ENCODE measurements at regions not wholly inside any gene's neighbourhood (a gene's known extent, or its start where the extent isn't known, plus 50 kb on each side); places are given as distances from the start of the nearest gene placed in this dataset.

DNA sequence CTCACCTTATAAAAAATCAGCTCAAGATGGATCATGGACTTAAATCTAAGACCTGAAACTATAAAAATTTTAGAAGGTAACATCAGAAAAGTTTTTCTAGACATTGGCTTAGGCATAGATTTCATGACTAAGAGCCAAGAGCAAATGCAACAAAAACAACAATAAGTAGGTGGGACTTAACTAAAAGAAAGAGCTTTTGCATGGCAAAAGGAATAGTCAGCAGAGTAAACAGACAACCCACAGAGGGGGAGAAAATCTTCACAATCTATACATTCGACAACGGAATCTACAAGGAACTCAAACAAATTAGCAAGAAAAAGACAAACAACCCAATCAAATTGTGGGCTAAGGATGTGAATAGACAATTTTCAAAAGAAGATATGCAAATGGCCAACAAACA lies 368.4 kb upstream of the KIF2B start:
- no peaks in the 10 kb centered on the region for H3K36me3 ChIP-seq (ENCODE audit: control insufficient read depth in 1 of 2, insufficient read depth in 2 of 2, low read depth in 1 of 2, low read length in 2 of 2)
- H3K4me3 ChIP-seq (ENCODE audit: insufficient read depth in 1 of 2, low read depth in 1 of 2, low read length in 2 of 2), result no peak overlapping the region
- no peaks in the 10 kb centered on the region for H3K9me3 ChIP-seq (ENCODE audit: control insufficient read depth, low read length)
- no peak overlapping the region for H2BK5ac ChIP-seq (ENCODE audit: low read depth, low read length, poor library complexity, severe bottlenecking)
- H3K79me1 ChIP-seq (replicated peaks; ENCODE audit: low read length, poor library complexity, severe bottlenecking), result no peaks in the 10 kb centered on the region
- no peak overlapping the region for H2BK12ac ChIP-seq (ENCODE audit: low read length in 2 of 2)
- H2BK15ac ChIP-seq (ENCODE audit: low read depth, poor library complexity, severe bottlenecking), result no peak overlapping the region
- H3K27me3 ChIP-seq (ENCODE audit: control insufficient read depth in 1 of 2, insufficient read depth in 1 of 2, low read length in 2 of 2), result no peaks in the 10 kb centered on the region
- H4K8ac ChIP-seq (ENCODE audit: low read length), result no peak overlapping the region
- no peak overlapping the region for H3K18ac ChIP-seq (ENCODE audit: low read depth in 1 of 2, low read length in 2 of 2)
- no peaks in the 10 kb centered on the region for H3K4me1 ChIP-seq (ENCODE audit: control insufficient read depth, insufficient read depth, low read depth, low read length)
- H2AK5ac ChIP-seq (ENCODE audit: low read length, severe bottlenecking), result no peak overlapping the region
- no peak overlapping the region for H3K23ac ChIP-seq (ENCODE audit: low read length in 2 of 2)
- no peak overlapping the region for H4K91ac ChIP-seq (ENCODE audit: low read length)
- H3K4ac ChIP-seq (ENCODE audit: low read depth in 1 of 2, low read length in 2 of 2), result no peak overlapping the region
- H3K4me2 ChIP-seq (ENCODE audit: low read length, poor library complexity, severe bottlenecking), result no peak overlapping the region
- no peak overlapping the region for H2AFZ ChIP-seq (ENCODE audit: low read depth, low read length)
- no peak overlapping the region for H3K9ac ChIP-seq (ENCODE audit: low read length)
- H2BK120ac ChIP-seq (ENCODE audit: low read depth, low read length), result no peak overlapping the region
- no peak overlapping the region for H3K14ac ChIP-seq (ENCODE audit: low read length in 2 of 2)
- no CpG with 5 or more reads among the region's 2 CpGs for WGBS
- DNase-seq, result no peak
- no peak overlapping the region for H3K27ac ChIP-seq (ENCODE audit: low read length, poor library complexity, severe bottlenecking)

DNA sequence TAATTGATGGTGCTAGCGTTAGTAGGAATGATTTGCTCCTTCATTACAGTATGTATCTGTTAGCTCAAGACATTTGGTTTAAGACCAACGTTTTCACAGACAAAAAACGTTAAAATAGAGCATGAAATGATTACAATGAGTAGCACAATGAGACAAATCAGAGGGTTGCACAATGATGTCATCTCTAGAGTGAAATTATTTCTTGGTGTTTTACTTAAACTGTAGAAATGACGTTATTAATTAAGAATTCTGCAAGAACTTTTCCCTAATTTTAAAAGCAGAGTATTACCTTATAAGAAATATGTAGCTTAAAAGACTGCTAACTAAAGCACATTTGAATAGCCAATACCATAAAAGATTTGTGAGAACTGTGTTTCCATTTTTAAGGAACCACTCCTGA lies 373.4 kb upstream of the KIF2B start:
- H2AK5ac ChIP-seq (ENCODE audit: low read length, severe bottlenecking), result no peak overlapping the region
- H3K4me3 ChIP-seq (ENCODE audit: insufficient read depth in 1 of 2, low read depth in 1 of 2, low read length in 2 of 2), result no peak overlapping the region
- no peak overlapping the region for H2BK5ac ChIP-seq (ENCODE audit: low read depth, low read length, poor library complexity, severe bottlenecking)
- H3K4me2 ChIP-seq (ENCODE audit: low read length, poor library complexity, severe bottlenecking), result no peak overlapping the region
- H3K4ac ChIP-seq (ENCODE audit: low read depth in 1 of 2, low read length in 2 of 2), result no peak overlapping the region
- no peak overlapping the region for H3K27ac ChIP-seq (ENCODE audit: low read length, poor library complexity, severe bottlenecking)
- H2BK120ac ChIP-seq (ENCODE audit: low read depth, low read length), result no peak overlapping the region
- WGBS, result no CpG with 5 or more reads among the region's 4 CpGs
- H3K9me3 ChIP-seq (ENCODE audit: control insufficient read depth, low read length), result no peaks in the 10 kb centered on the region
- no peaks in the 10 kb centered on the region for H3K4me1 ChIP-seq (ENCODE audit: control insufficient read depth, insufficient read depth, low read depth, low read length)
- no peak overlapping the region for H4K91ac ChIP-seq (ENCODE audit: low read length)
- H3K36me3 ChIP-seq (ENCODE audit: control insufficient read depth in 1 of 2, insufficient read depth in 2 of 2, low read depth in 1 of 2, low read length in 2 of 2), result no peaks in the 10 kb centered on the region
- no peak overlapping the region for H3K18ac ChIP-seq (ENCODE audit: low read depth in 1 of 2, low read length in 2 of 2)
- H3K23ac ChIP-seq (ENCODE audit: low read length in 2 of 2), result no peak overlapping the region
- H2BK12ac ChIP-seq (ENCODE audit: low read length in 2 of 2), result no peak overlapping the region
- H2BK15ac ChIP-seq (ENCODE audit: low read depth, poor library complexity, severe bottlenecking), result no peak overlapping the region
- H3K14ac ChIP-seq (ENCODE audit: low read length in 2 of 2), result no peak overlapping the region
- no peak overlapping the region for H2AFZ ChIP-seq (ENCODE audit: low read depth, low read length)
- no peaks in the 10 kb centered on the region for H3K79me1 ChIP-seq (replicated peaks; ENCODE audit: low read length, poor library complexity, severe bottlenecking)
- H3K27me3 ChIP-seq (ENCODE audit: control insufficient read depth in 1 of 2, insufficient read depth in 1 of 2, low read length in 2 of 2), result no peaks in the 10 kb centered on the region
- no peak overlapping the region for H4K8ac ChIP-seq (ENCODE audit: low read length)
- no peak overlapping the region for H3K9ac ChIP-seq (ENCODE audit: low read length)
- no peak for DNase-seq

DNA sequence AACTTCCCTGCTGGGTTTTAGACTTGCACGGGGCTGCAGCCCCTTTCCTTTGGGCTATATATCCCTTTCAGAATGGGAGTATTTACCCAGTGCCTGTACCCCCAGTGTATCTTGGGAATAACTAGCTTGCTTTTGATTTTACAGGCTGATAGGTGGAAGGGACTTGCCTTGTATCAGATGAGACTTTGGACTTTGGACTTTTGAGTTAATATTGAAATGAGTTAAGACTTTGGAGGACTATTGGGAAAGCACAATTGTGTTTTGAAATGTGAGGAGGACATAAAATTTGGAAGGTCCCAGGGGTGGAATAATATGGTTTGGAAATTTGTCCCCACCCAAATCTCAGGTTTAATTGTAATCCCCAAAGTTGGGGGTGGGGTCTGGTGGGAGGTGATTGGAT lies 393.8 kb upstream of the KIF2B start:
- H3K4ac ChIP-seq (ENCODE audit: low read depth in 1 of 2, low read length in 2 of 2), result no peak overlapping the region
- no peak overlapping the region for H3K4me2 ChIP-seq (ENCODE audit: low read length, poor library complexity, severe bottlenecking)
- H3K4me3 ChIP-seq (ENCODE audit: insufficient read depth in 1 of 2, low read depth in 1 of 2, low read length in 2 of 2), result no peak overlapping the region
- no peaks in the 10 kb centered on the region for H3K4me1 ChIP-seq (ENCODE audit: control insufficient read depth, insufficient read depth, low read depth, low read length)
- H4K8ac ChIP-seq (ENCODE audit: low read length), result no peak overlapping the region
- H2AFZ ChIP-seq (ENCODE audit: low read depth, low read length), result no peak overlapping the region
- H3K23ac ChIP-seq (ENCODE audit: low read length in 2 of 2), result no peak overlapping the region
- no peak overlapping the region for H4K91ac ChIP-seq (ENCODE audit: low read length)
- H3K9ac ChIP-seq (ENCODE audit: low read length), result no peak overlapping the region
- no peak overlapping the region for H2BK5ac ChIP-seq (ENCODE audit: low read depth, low read length, poor library complexity, severe bottlenecking)
- H3K18ac ChIP-seq (ENCODE audit: low read depth in 1 of 2, low read length in 2 of 2), result no peak overlapping the region
- H3K36me3 ChIP-seq (ENCODE audit: control insufficient read depth in 1 of 2, insufficient read depth in 2 of 2, low read depth in 1 of 2, low read length in 2 of 2), result no peaks in the 10 kb centered on the region
- no peak overlapping the region for H2BK15ac ChIP-seq (ENCODE audit: low read depth, poor library complexity, severe bottlenecking)
- no peaks in the 10 kb centered on the region for H3K9me3 ChIP-seq (ENCODE audit: control insufficient read depth, low read length)
- no peak overlapping the region for H2BK12ac ChIP-seq (ENCODE audit: low read length in 2 of 2)
- DNase-seq, result no peak
- H2AK5ac ChIP-seq (ENCODE audit: low read length, severe bottlenecking), result no peak overlapping the region
- H3K27me3 ChIP-seq (ENCODE audit: control insufficient read depth in 1 of 2, insufficient read depth in 1 of 2, low read length in 2 of 2), result no peaks in the 10 kb centered on the region
- no peak overlapping the region for H3K27ac ChIP-seq (ENCODE audit: low read length, poor library complexity, severe bottlenecking)
- H2BK120ac ChIP-seq (ENCODE audit: low read depth, low read length), result no peak overlapping the region
- H3K79me1 ChIP-seq (replicated peaks; ENCODE audit: low read length, poor library complexity, severe bottlenecking), result no peaks in the 10 kb centered on the region
- no peak overlapping the region for H3K14ac ChIP-seq (ENCODE audit: low read length in 2 of 2)
- WGBS, result 23% methylated on average over 1 of the region's 1 CpG

DNA sequence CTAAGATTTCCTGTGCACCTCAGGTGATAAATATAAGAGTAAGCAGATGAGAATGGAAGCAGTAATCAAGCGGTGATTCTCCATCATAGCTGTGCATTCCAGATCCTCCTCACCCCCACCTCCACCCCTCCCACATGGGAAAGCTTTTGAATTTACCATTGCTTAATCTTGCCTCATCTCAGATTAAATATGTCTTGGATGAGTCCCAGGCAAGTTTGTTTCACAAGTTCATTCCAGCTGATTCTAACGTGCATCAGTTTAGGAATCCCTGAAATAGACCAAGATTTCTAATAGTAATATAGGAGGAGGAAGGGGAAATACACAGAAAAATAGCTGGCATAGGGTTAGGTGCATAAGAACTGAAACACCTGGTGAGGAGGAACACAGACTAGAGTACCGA lies 396.2 kb upstream of the KIF2B start:
- no peak overlapping the region for H2AFZ ChIP-seq (ENCODE audit: low read depth, low read length)
- no peak overlapping the region for H3K23ac ChIP-seq (ENCODE audit: low read length in 2 of 2)
- H3K27me3 ChIP-seq (ENCODE audit: control insufficient read depth in 1 of 2, insufficient read depth in 1 of 2, low read length in 2 of 2), result no peaks in the 10 kb centered on the region
- no peak overlapping the region for H2BK5ac ChIP-seq (ENCODE audit: low read depth, low read length, poor library complexity, severe bottlenecking)
- no peak overlapping the region for H3K4me3 ChIP-seq (ENCODE audit: insufficient read depth in 1 of 2, low read depth in 1 of 2, low read length in 2 of 2)
- no peaks in the 10 kb centered on the region for H3K79me1 ChIP-seq (replicated peaks; ENCODE audit: low read length, poor library complexity, severe bottlenecking)
- H3K4me2 ChIP-seq (ENCODE audit: low read length, poor library complexity, severe bottlenecking), result no peak overlapping the region
- H3K36me3 ChIP-seq (ENCODE audit: control insufficient read depth in 1 of 2, insufficient read depth in 2 of 2, low read depth in 1 of 2, low read length in 2 of 2), result no peaks in the 10 kb centered on the region
- H3K9me3 ChIP-seq (ENCODE audit: control insufficient read depth, low read length), result peaks cover 5% of the 10 kb centered on the region
- H3K9ac ChIP-seq (ENCODE audit: low read length), result no peak overlapping the region
- no peak overlapping the region for H2BK12ac ChIP-seq (ENCODE audit: low read length in 2 of 2)
- no peak overlapping the region for H4K8ac ChIP-seq (ENCODE audit: low read length)
- no peak overlapping the region for H4K91ac ChIP-seq (ENCODE audit: low read length)
- no peak overlapping the region for H3K27ac ChIP-seq (ENCODE audit: low read length, poor library complexity, severe bottlenecking)
- DNase-seq, result no peak
- 96% methylated on average over 3 of the region's 3 CpGs for WGBS
- no peak overlapping the region for H2AK5ac ChIP-seq (ENCODE audit: low read length, severe bottlenecking)
- no peak overlapping the region for H2BK120ac ChIP-seq (ENCODE audit: low read depth, low read length)
- H3K14ac ChIP-seq (ENCODE audit: low read length in 2 of 2), result no peak overlapping the region
- no peaks in the 10 kb centered on the region for H3K4me1 ChIP-seq (ENCODE audit: control insufficient read depth, insufficient read depth, low read depth, low read length)
- no peak overlapping the region for H3K18ac ChIP-seq (ENCODE audit: low read depth in 1 of 2, low read length in 2 of 2)
- H2BK15ac ChIP-seq (ENCODE audit: low read depth, poor library complexity, severe bottlenecking), result no peak overlapping the region
- H3K4ac ChIP-seq (ENCODE audit: low read depth in 1 of 2, low read length in 2 of 2), result no peak overlapping the region

All from mesenchymal stem cell (in vitro differentiated cells and primary cell).